Astrocyte of the spinal cord (primary cell): ENCODE measurements at regions not wholly inside any gene's neighbourhood (a gene's known extent, or its start where the extent isn't known, plus 50 kb on each side); places are given as distances from the start of the nearest gene placed in this dataset.
A peak's percentile ranks its signal among the peaks of the same experiment; 100 is the strongest.

Experiments
- DNase-seq: peaks from one replicate; pipeline ENCODE4 v3.0.0; 2011; ENCODE audit warnings: low read depth, low spot score
- H3K4me3 ChIP-seq: 2 replicates; pipeline ENCODE4 v1.5.1; 2011; ENCODE audit warnings: low read depth, mild to moderate bottlenecking, low read length, moderate library complexity
- CTCF ChIP-seq: IDR thresholded peaks from 2 replicates; pipeline ENCODE4 v1.5.1; 2012; ENCODE audit warnings: low read depth, mild to moderate bottlenecking, low read length, inconsistent platforms
- in situ Hi-C: cut with HindIII; loops from 2 replicates; pipeline ENCODE4 v1.10.0; 2017; ENCODE audit warnings: low sequenced_read_pairs

GRCh38 chr10:89946106-89946505 lies 244.7 kb downstream of the KIF20B start:
- no peak for TF ChIP-seq CTCF
- no peak overlapping the region for H3K4me3 ChIP-seq
- in situ Hi-C loops = no loop called here
- DNase-seq = peak; percentile 42

- TF ChIP-seq CTCF = no peak
- H3K4me3 ChIP-seq = no peak overlapping the region
- no peak for DNase-seq
Observed at GRCh38 chr10:89949496-89949895, 248.1 kb downstream of the KIF20B start.

GRCh38 chr10:89952325-89952724 lies 250.9 kb downstream of the KIF20B start:
- H3K4me3 ChIP-seq = no peak overlapping the region
- in situ Hi-C loops = no loop called here
- no peak for DNase-seq
- TF ChIP-seq CTCF = no peak

More at GRCh38 chr10:89949496-89949895, 248.1 kb downstream of the KIF20B start:
- in situ Hi-C loops = no loop called here

- H3K4me3 ChIP-seq = no peak overlapping the region
- in situ Hi-C loops = no loop called here
- no peak for DNase-seq
- no peak for TF ChIP-seq CTCF
Observed at GRCh38 chr10:89952751-89953150, 251.4 kb downstream of the KIF20B start.

- no peak overlapping the region for H3K4me3 ChIP-seq
- in situ Hi-C loops = no loop called here
- TF ChIP-seq CTCF = no peak
- DNase-seq = no peak
Observed at GRCh38 chr10:89954061-89954460, 252.7 kb downstream of the KIF20B start.

- in situ Hi-C loops = no loop called here
- DNase-seq = peak; percentile 18
- TF ChIP-seq CTCF = peak; percentile 32
- H3K4me3 ChIP-seq = no peak overlapping the region
Observed at GRCh38 chr10:89954787-89955566, 253.6 kb downstream of the KIF20B start.
